NCI-H1105 (cell line): ENCODE measurements at regions not wholly inside any gene's neighbourhood (a gene's known extent, or its start where the extent isn't known, plus 50 kb on each side); places are given as distances from the start of the nearest gene placed in this dataset.
"Not testable (repeated sequence)": the region's sequence is repeated elsewhere in the genome, so short reads cannot be mapped to it uniquely, and the experiment has no call there.

Experiments
- DNase-seq: peaks from one replicate; lab custom pipeline; 2025; lab: John Stamatoyannopoulos, UW

GRCh38 chr4:58063404-58064160 is 953.4 kb upstream of the IGFBP7 start:
- DNase-seq, result no peak

GRCh38 chr4:58061967-58062366 is 951.8 kb upstream of the IGFBP7 start:
- no peak for DNase-seq

GRCh38 chr4:58050439-58050838 is 940.3 kb upstream of the IGFBP7 start:
- DNase-seq, result no peak

- DNase-seq, result no peak
Measured at GRCh38 chr4:58048491-58048890, 938.3 kb upstream of the IGFBP7 start.

GRCh38 chr4:58042176-58042575 is 932.0 kb upstream of the IGFBP7 start:
- DNase-seq, result no peak

GRCh38 chr4:57993944-57994343 is 883.8 kb upstream of the IGFBP7 start:
- no peak for DNase-seq

GRCh38 chr4:57989430-57989829 is 879.2 kb upstream of the IGFBP7 start:
- no peak for DNase-seq

GRCh38 chr4:57985161-57985560 is 875.0 kb upstream of the IGFBP7 start:
- no peak for DNase-seq

GRCh38 chr4:57981123-57981522 is 870.9 kb upstream of the IGFBP7 start:
- DNase-seq, result no peak

- no peak for DNase-seq
Measured at GRCh38 chr4:57974821-57975220, 864.6 kb upstream of the IGFBP7 start.

- no peak for DNase-seq
Measured at GRCh38 chr4:57973819-57974218, 863.6 kb upstream of the IGFBP7 start.

- no peak for DNase-seq
Measured at GRCh38 chr4:57971261-57971660, 861.1 kb upstream of the IGFBP7 start.

- no peak for DNase-seq
Measured at GRCh38 chr4:57966987-57967760, 857.0 kb upstream of the IGFBP7 start.

GRCh38 chr4:57965431-57965830 is 855.2 kb upstream of the IGFBP7 start:
- not testable (repeated sequence) for DNase-seq

GRCh38 chr4:57945298-57945697 is 835.1 kb upstream of the IGFBP7 start:
- no peak for DNase-seq

GRCh38 chr4:57943682-57944081 is 833.5 kb upstream of the IGFBP7 start:
- DNase-seq, result no peak

GRCh38 chr4:57937326-57937725 is 827.1 kb upstream of the IGFBP7 start:
- DNase-seq, result not testable (repeated sequence)

GRCh38 chr4:57926311-57926710 is 816.1 kb upstream of the IGFBP7 start:
- DNase-seq, result no peak

GRCh38 chr4:57924951-57925350 is 814.8 kb upstream of the IGFBP7 start:
- DNase-seq, result no peak

GRCh38 chr4:57916479-57916878 is 806.3 kb upstream of the IGFBP7 start:
- no peak for DNase-seq

- no peak for DNase-seq
Measured at GRCh38 chr4:57911203-57911602, 801.0 kb upstream of the IGFBP7 start.

- no peak for DNase-seq
Measured at GRCh38 chr4:57910151-57910550, 800.0 kb upstream of the IGFBP7 start.

GRCh38 chr4:57905965-57906364 is 795.8 kb upstream of the IGFBP7 start:
- no peak for DNase-seq
